ENCODE measurements at regions not wholly inside any gene's neighbourhood (a gene's known extent, or its start where the extent isn't known, plus 50 kb on each side); places are given as distances from the start of the nearest gene placed in this dataset.

GRCh38 chr5:174338185-174339010 lies 292.9 kb downstream of the NSG2 start:
- peak; percentile 3 for DNase-seq

GRCh38 chr5:174339130-174339529 lies 293.6 kb downstream of the NSG2 start:
- DNase-seq: no peak

- no peak for DNase-seq
Measured at GRCh38 chr5:174340226-174340625, 294.7 kb downstream of the NSG2 start.

GRCh38 chr5:174342696-174343095 lies 297.2 kb downstream of the NSG2 start:
- DNase-seq: no peak

GRCh38 chr5:174343826-174344225 lies 298.3 kb downstream of the NSG2 start:
- DNase-seq: no peak

- DNase-seq: peak; percentile 36
Measured at GRCh38 chr5:174344335-174344734, 298.8 kb downstream of the NSG2 start.

- DNase-seq: no peak
Measured at GRCh38 chr5:174347183-174347582, 301.7 kb downstream of the NSG2 start.

GRCh38 chr5:174348311-174348981 lies 302.9 kb downstream of the NSG2 start:
- DNase-seq: no peak

- no peak for DNase-seq
Measured at GRCh38 chr5:174352681-174353080, 307.2 kb downstream of the NSG2 start.

GRCh38 chr5:174354571-174354970 lies 309.1 kb downstream of the NSG2 start:
- no peak for DNase-seq

GRCh38 chr5:174355208-174355612 lies 309.7 kb downstream of the NSG2 start:
- no peak for DNase-seq

- no peak for DNase-seq
Measured at GRCh38 chr5:174355995-174356394, 310.5 kb downstream of the NSG2 start.

- DNase-seq: no peak
Measured at GRCh38 chr5:174356536-174356935, 311.0 kb downstream of the NSG2 start.

GRCh38 chr5:174358276-174358675 lies 312.8 kb downstream of the NSG2 start:
- DNase-seq: no peak

- DNase-seq: no peak
Measured at GRCh38 chr5:174359071-174359470, 313.6 kb downstream of the NSG2 start.

GRCh38 chr5:174362514-174362913 lies 317.0 kb downstream of the NSG2 start:
- no peak for DNase-seq

- DNase-seq: no peak
Measured at GRCh38 chr5:174363934-174364333, 318.4 kb downstream of the NSG2 start.

GRCh38 chr5:174364676-174365075 lies 319.2 kb downstream of the NSG2 start:
- no peak for DNase-seq

- no peak for DNase-seq
Measured at GRCh38 chr5:174371600-174372094, 326.1 kb downstream of the NSG2 start.

GRCh38 chr5:174374206-174374605 lies 328.7 kb downstream of the NSG2 start:
- no peak for DNase-seq

- DNase-seq: no peak
Measured at GRCh38 chr5:174376056-174376455, 330.6 kb downstream of the NSG2 start.

- no peak for DNase-seq
Measured at GRCh38 chr5:174376726-174377373, 331.3 kb downstream of the NSG2 start.

GRCh38 chr5:174378121-174378874 lies 332.8 kb downstream of the NSG2 start:
- no peak for DNase-seq

Measured in NCI-H510A (cell line).